WTC11 (cell line): ENCODE measurements at regions not wholly inside any gene's neighbourhood (a gene's known extent, or its start where the extent isn't known, plus 50 kb on each side); places are given as distances from the start of the nearest gene placed in this dataset.

Experiments used
- ATAC-seq: fragments of 200-7000 bp; cut with Tn5 transposase; 2 replicates; pipeline ENCODE4 v1.10.0; 2021; ENCODE audit warnings: mild to moderate bottlenecking, moderate library complexity
- CTCF ChIA-PET: fragments of 300-600 bp; sonication (Branson Sonifier 250); formaldehyde crosslinking; loops from one replicate; lab custom pipeline; 2021; ENCODE audit warnings: antibody characterized with exemption; lab: Charles Lee
- POLR2A ChIA-PET: fragments of 350-600 bp; sonication (Branson Sonifier 250); formaldehyde crosslinking; loops from one replicate; lab custom pipeline; 2021; ENCODE audit warnings: antibody characterized with exemption; lab: Charles Lee
- DNase-seq: peaks from one replicate; pipeline ENCODE4 v3.0.0; 2021; ENCODE audit warnings: low spot score
- H3K27ac Mint-ChIP-seq: 2 replicates; pipeline ENCODE4 v1.8.0; 2021; ENCODE audit warnings: mixed read lengths
- H3K27me3 Mint-ChIP-seq: 2 replicates; pipeline ENCODE4 v1.8.0; 2021; ENCODE audit warnings: low read depth, mild to moderate bottlenecking, moderate library complexity, mixed read lengths
- H3K36me3 Mint-ChIP-seq: 2 replicates; pipeline ENCODE4 v1.8.0; 2021; ENCODE audit warnings: mixed read lengths
- H3K4me1 Mint-ChIP-seq: 2 replicates; pipeline ENCODE4 v1.8.0; 2022; ENCODE audit warnings: mixed read lengths
- H3K4me3 Mint-ChIP-seq: 2 replicates; pipeline ENCODE4 v1.8.0; 2021; ENCODE audit warnings: mild to moderate bottlenecking, moderate library complexity, mixed read lengths
- H3K9me3 Mint-ChIP-seq: 2 replicates; pipeline ENCODE4 v1.8.0; 2021; ENCODE audit warnings: mixed read lengths
- CBFB ChIP-seq: sonication (generic); formaldehyde crosslinking; IDR thresholded peaks from 2 replicates; pipeline ENCODE4 v1.8.1; 2022; ENCODE audit warnings: mild to moderate bottlenecking, low read depth, missing genetic modification reagents
- CREB1 ChIP-seq: sonication (generic); formaldehyde crosslinking; IDR thresholded peaks from 2 replicates; pipeline ENCODE4 v1.8.0; 2023; ENCODE audit warnings: mild to moderate bottlenecking, missing genetic modification reagents
- CREM ChIP-seq: sonication (generic); formaldehyde crosslinking; IDR thresholded peaks from 2 replicates; pipeline ENCODE4 v1.8.1; 2022; ENCODE audit warnings: mild to moderate bottlenecking, missing genetic modification reagents, moderate library complexity
- EMX1 ChIP-seq: fragments of 250-450 bp; sonication (Bioruptor Pico); IDR thresholded peaks from 2 replicates; pipeline ENCODE4 v1.8.0; 2021; ENCODE audit warnings: mild to moderate bottlenecking
- ETV6 ChIP-seq: sonication (generic); formaldehyde crosslinking; IDR thresholded peaks from 2 replicates; pipeline ENCODE4 v1.8.1; 2022; ENCODE audit warnings: mild to moderate bottlenecking, missing genetic modification reagents
- FOXP4 ChIP-seq: sonication (generic); formaldehyde crosslinking; IDR thresholded peaks from 2 replicates; pipeline ENCODE4 v1.8.0; 2022; ENCODE audit warnings: mild to moderate bottlenecking, missing genetic modification reagents
- HMGXB4 ChIP-seq: sonication (generic); formaldehyde crosslinking; IDR thresholded peaks from 2 replicates; pipeline ENCODE4 v1.8.1; 2023; ENCODE audit warnings: mild to moderate bottlenecking, moderate library complexity, missing genetic modification reagents
- NFYB ChIP-seq: sonication (generic); formaldehyde crosslinking; conservative IDR thresholded peaks from 2 replicates; pipeline ENCODE4 v1.8.0; 2022; ENCODE audit warnings: low read depth, missing genetic modification reagents
- PRDM15 ChIP-seq: sonication (generic); formaldehyde crosslinking; IDR thresholded peaks from 2 replicates; pipeline ENCODE4 v1.8.0; 2022; ENCODE audit warnings: missing genetic modification reagents
- PREB ChIP-seq: sonication (generic); formaldehyde crosslinking; IDR thresholded peaks from 2 replicates; pipeline ENCODE4 v1.8.1; 2022; ENCODE audit warnings: mild to moderate bottlenecking, missing genetic modification reagents, moderate library complexity, borderline replicate concordance
- RORB ChIP-seq: fragments of 250-450 bp; sonication (Bioruptor Pico); IDR thresholded peaks from 2 replicates; pipeline ENCODE4 v1.9.0; 2021; ENCODE audit warnings: mild to moderate bottlenecking
- SMAD3 ChIP-seq: sonication (generic); formaldehyde crosslinking; IDR thresholded peaks from 2 replicates; pipeline ENCODE4 v1.8.0; 2022; ENCODE audit warnings: missing genetic modification reagents, mild to moderate bottlenecking, borderline replicate concordance
- TCF7 ChIP-seq: sonication (generic); formaldehyde crosslinking; IDR thresholded peaks from 2 replicates; pipeline ENCODE4 v1.8.0; 2022; ENCODE audit warnings: mild to moderate bottlenecking, low read depth, missing genetic modification reagents, moderate library complexity
- ZBTB21 ChIP-seq: sonication (generic); formaldehyde crosslinking; IDR thresholded peaks from 2 replicates; pipeline ENCODE4 v1.8.1; 2023; ENCODE audit warnings: mild to moderate bottlenecking, missing genetic modification reagents, borderline replicate concordance
- ZNF121 ChIP-seq: sonication (generic); formaldehyde crosslinking; IDR thresholded peaks from 2 replicates; pipeline ENCODE4 v1.8.0; 2023; ENCODE audit warnings: missing genetic modification reagents
- ZNF423 ChIP-seq: fragments of 250-450 bp; sonication (Bioruptor Pico); IDR thresholded peaks from 2 replicates; pipeline ENCODE4 v2.1.2; 2022; ENCODE audit warnings: mild to moderate bottlenecking, moderate library complexity
- ZNF532 ChIP-seq: fragments of 250-450 bp; sonication (Bioruptor Pico); IDR thresholded peaks from 2 replicates; pipeline ENCODE4 v1.9.0; 2021; ENCODE audit warnings: mild to moderate bottlenecking, borderline replicate concordance

- no peaks in the 10 kb centered on the region for H3K36me3 Mint-ChIP-seq
- TF ChIP-seq ZNF121 (CRISPR knock-in tag) (no peak), ZNF423 (CRISPR knock-in tag) (no peak), CBFB (no peak), RORB (CRISPR knock-in tag) (no peak), PREB (CRISPR knock-in tag) (no peak), TCF7 (CRISPR knock-in tag) (no peak), ZNF532 (CRISPR knock-in tag) (no peak), ETV6 (CRISPR knock-in tag) (no peak), EMX1 (CRISPR knock-in tag) (no peak), FOXP4 (CRISPR knock-in tag) (no peak), NFYB (no peak)
- H3K9me3 Mint-ChIP-seq = 0 out of 2 replicates have a peak, but pooled peaks cover 3% of the 10 kb centered on the region
- ChIA-PET POLR2A (no interaction called here), CTCF (interaction anchor here (1.3 kb wide), 1 partner anchor 22 kb away, joined by 3 read pairs; no protein-coding TSS in a partner anchor)
- ATAC-seq (no peak), DNase-seq (no peak)
- no peaks in the 10 kb centered on the region for H3K27me3 Mint-ChIP-seq
- no peak overlapping the region for H3K27ac Mint-ChIP-seq
- H3K4me3 Mint-ChIP-seq = no peak overlapping the region
- H3K4me1 Mint-ChIP-seq = 0 out of 2 replicates have a peak, but pooled peaks cover 2% of the 10 kb centered on the region
Measured at GRCh38 chr1:81392526-81393226, 408.1 kb upstream of the ADGRL2 start.

GRCh38 chr1:81391125-81391828 lies 409.5 kb upstream of the ADGRL2 start:
- ChIA-PET CTCF (interaction anchor here (0.6 to 1.3 kb wide), 2 partner anchors 23 to 120 kb away, joined by 3 to 4 read pairs; no protein-coding TSS in a partner anchor), POLR2A (no interaction called here)
- Mint-ChIP-seq H3K4me1 (0 out of 2 replicates have a peak, but pooled peaks cover 2% of the 10 kb centered on the region), H3K27ac (no peak overlapping the region), H3K36me3 (no peaks in the 10 kb centered on the region), H3K27me3 (no peaks in the 10 kb centered on the region), H3K4me3 (no peak overlapping the region), H3K9me3 (0 out of 2 replicates have a peak, but pooled peaks cover 3% of the 10 kb centered on the region)
- ATAC-seq (no peak), DNase-seq (no peak)
- TF ChIP-seq SMAD3 (CRISPR knock-in tag) = no peak
- TF ChIP-seq PRDM15 (CRISPR knock-in tag) = no peak
- TF ChIP-seq CREB1 (CRISPR knock-in tag) = no peak
- no peak for TF ChIP-seq ZBTB21 (CRISPR knock-in tag)
- TF ChIP-seq HMGXB4 (CRISPR knock-in tag) = no peak
- no peak for TF ChIP-seq CREM (CRISPR knock-in tag)
- no peak for TF ChIP-seq ETV6 (CRISPR knock-in tag)
